ENCODE measurements at regions not wholly inside any gene's neighbourhood (a gene's known extent, or its start where the extent isn't known, plus 50 kb on each side); places are given as distances from the start of the nearest gene placed in this dataset.

DNA sequence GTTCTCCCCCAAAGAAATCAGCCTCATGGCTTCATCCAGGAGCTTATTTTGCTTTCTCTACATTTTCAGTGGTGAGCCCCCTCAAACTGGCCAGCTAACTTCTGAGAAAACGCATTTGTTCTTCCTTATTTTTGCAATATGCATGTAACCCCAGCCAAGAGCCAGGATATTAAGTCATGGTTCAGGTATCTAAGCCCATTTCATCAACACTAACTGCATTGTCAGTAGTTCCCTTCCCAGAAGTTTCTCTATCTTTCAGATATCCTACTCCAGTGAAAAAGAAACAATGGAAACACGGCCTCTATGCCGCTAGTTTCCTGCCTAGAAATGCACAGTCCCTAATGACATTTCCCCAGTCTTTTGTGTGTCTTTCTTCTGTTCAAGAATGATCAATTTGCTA is 102.8 kb upstream of the RASSF8 start:
- TF ChIP-seq CTCF (IDR thresholded peaks at IDR 0.05; ENCODE audit: low read depth, low read length) (no peak), POLR2A (IDR thresholded peaks at IDR 0.05; ENCODE audit: extremely low read depth, insufficient read length) (no peak), MAX (IDR thresholded peaks at IDR 0.05; ENCODE audit: low read depth, low read length) (no peak), MYC (IDR thresholded peaks at IDR 0.05; ENCODE audit: low read depth, low read length) (no peak)
